22Rv1 (cell line): ENCODE measurements at regions not wholly inside any gene's neighbourhood (a gene's known extent, or its start where the extent isn't known, plus 50 kb on each side); places are given as distances from the start of the nearest gene placed in this dataset.

Experiments
- H3K27ac ChIP-seq: fragments of 450-650 bp; 2 replicates; pipeline ENCODE4 v1.5.1; 2017
- CTCF ChIP-seq: fragments of 450-650 bp; IDR thresholded peaks from 2 replicates; pipeline ENCODE4 v1.5.1; 2017; ENCODE audit warnings: mild to moderate bottlenecking
- ZFX ChIP-seq: fragments of 450-650 bp; IDR thresholded peaks from 2 replicates; pipeline ENCODE4 v1.6.1; 2017; ENCODE audit warnings: antibody characterized with exemption, borderline replicate concordance

- TF ChIP-seq ZFX, result no peak
- peak; percentile 16; the same call in 1 of the 2 replicates for TF ChIP-seq CTCF
- no peak overlapping the region for H3K27ac ChIP-seq
These were observed 51.4 kb upstream of the TMEM132E start for GRCh38 chr17:34527908-34528470.

- H3K27ac ChIP-seq, result no peak overlapping the region
- TF ChIP-seq ZFX (no peak), CTCF (no peak)
These were observed 52.1 kb upstream of the TMEM132E start for GRCh38 chr17:34527136-34527907.

GRCh38 chr17:34525651-34526050, 53.7 kb upstream of the TMEM132E start:
- no peak overlapping the region for H3K27ac ChIP-seq
- TF ChIP-seq CTCF (no peak), ZFX (no peak)

- H3K27ac ChIP-seq, result no peak overlapping the region
- TF ChIP-seq ZFX (no peak), CTCF (no peak)
These were observed 57.4 kb upstream of the TMEM132E start for GRCh38 chr17:34521955-34522354.

- TF ChIP-seq CTCF, result peak; percentile 58
- TF ChIP-seq ZFX, result no peak
- H3K27ac ChIP-seq, result no peak overlapping the region
These were observed 60.1 kb upstream of the TMEM132E start for GRCh38 chr17:34519282-34519681.

- TF ChIP-seq CTCF (no peak), ZFX (no peak)
- H3K27ac ChIP-seq, result no peak overlapping the region
These were observed 62.0 kb upstream of the TMEM132E start for GRCh38 chr17:34517406-34517805.

GRCh38 chr17:34511931-34512330, 67.5 kb upstream of the TMEM132E start:
- TF ChIP-seq CTCF (no peak), ZFX (no peak)
- H3K27ac ChIP-seq, result no peak overlapping the region
